ENCODE measurements at regions not wholly inside any gene's neighbourhood (a gene's known extent, or its start where the extent isn't known, plus 50 kb on each side); places are given as distances from the start of the nearest gene placed in this dataset.

GRCh38 chr20:60486937-60487336 is 528.7 kb downstream of the CDH26 start:
- no peak for DNase-seq

DNA sequence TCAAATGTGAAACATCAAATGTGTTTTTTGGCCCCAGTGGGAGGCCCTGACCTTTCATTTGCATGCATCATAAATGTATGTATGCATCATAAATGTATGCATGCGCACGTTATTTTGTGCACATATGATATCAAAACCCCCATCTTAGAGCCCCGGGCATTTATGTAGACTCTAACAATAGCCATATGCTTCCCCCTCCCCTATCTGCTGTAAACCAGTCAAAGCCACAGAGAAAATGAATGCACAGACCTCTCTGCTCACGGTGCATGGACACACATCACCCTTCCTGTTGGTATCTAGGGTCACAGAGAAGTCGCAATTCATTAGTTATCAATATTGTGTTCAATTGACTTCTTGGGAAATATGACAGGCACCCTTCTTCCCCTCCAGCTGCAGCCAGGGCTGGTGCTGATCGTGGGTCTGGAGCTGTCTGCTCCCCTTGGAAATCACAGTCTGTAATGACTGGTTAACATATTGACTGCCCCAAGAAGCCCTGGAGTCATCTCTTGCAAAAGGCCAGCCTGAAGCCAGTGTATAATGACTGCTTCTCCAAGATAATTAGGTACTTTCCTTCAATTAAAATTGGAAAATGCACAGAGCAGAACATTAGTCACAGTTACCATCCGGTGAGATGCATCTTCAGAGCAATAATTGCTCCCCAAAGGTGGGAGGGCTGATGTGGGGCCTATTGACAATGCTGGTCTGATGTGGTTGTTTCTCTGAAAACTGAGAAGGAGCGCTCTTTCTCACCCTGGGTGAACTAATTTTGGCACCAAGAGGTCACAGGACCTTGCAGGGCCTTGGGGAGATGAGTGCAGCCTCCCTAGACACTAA is 532.2 kb downstream of the CDH26 start:
- no peak for DNase-seq

DNA sequence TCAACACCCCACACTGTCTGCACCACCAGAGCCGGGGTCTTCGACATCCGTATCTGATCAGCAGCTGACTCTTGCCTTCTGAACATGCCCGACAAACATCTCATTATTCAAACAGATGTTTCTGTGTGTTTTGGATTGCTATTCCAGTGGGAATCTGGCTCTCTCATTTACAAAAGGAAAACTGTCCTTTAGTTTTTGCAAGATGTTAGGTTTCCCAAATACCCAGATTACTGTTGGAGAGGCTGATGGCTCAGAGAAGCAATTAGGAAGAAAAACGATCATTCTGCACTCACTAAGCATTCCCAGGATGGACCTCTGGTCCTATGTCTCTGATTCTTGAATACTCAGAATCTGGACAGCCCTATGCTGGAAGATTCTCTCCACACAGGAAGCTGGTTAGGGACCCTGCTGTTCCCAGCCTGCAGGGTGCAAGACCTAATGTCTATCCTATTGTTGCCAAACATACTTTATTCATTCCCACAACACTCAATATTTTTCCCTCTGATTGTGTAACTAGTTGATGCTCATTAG is 532.9 kb downstream of the CDH26 start:
- no peak for DNase-seq

DNA sequence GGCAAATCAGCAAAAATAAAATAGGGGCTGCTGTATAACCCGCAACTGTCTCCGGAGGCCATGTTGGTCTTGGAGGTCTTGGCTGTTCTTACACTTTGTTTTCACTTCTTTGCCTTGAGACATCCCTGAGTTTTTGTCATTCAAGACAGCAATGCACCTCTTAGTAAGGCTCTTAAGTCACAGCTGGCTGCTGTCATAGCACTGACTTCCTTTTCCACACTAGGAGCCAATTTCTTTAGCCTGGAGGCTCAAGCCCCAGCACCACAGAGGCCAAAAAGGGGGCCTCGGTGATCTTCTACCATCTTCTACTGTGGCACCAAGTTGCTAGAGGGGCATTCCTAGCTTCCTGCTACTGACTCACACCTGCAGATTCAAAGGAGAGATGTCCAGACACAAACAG is 536.3 kb downstream of the CDH26 start:
- no peak for DNase-seq

DNA sequence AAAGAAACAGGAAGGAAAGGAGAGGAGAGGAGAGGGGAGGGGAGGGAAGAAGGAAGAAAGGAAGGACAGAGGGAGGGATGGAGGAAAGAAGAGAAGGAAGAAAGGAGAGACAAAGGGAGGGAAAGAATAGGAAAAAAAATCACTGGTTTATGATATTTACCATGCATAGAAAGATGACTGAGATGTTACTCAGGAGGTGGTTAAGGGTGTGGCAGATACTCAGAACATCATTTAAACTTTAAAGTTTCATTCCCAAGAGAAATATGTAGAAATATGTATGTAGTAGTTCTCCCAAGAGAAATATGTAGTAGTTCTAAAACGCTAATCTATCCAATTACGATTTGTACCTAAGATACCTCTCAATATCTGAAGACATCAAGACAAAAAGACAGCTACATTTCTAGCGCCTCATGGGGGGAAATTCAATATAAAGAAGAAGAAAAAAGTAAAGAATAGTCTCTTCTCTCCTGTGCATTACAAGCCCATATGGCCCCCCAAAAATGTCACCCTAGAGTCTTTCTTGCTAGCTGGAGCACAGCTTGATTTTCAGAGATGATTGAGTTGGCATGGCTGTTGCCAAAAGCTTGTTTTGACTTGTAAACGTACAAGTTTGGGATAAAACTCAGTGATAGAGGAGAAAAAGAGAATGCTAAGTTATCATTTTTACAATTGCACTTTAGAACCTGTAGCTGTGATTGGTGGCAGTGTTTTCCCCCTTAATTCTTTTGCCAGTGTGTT is 539.2 kb downstream of the CDH26 start:
- no peak for DNase-seq

- no peak for DNase-seq
Measured at GRCh38 chr20:60500038-60500701, 541.9 kb downstream of the CDH26 start.

GRCh38 chr20:60501048-60501447 is 542.8 kb downstream of the CDH26 start:
- no peak for DNase-seq

- DNase-seq, result no peak
Measured at GRCh38 chr20:60502881-60503280, 544.7 kb downstream of the CDH26 start.

DNA sequence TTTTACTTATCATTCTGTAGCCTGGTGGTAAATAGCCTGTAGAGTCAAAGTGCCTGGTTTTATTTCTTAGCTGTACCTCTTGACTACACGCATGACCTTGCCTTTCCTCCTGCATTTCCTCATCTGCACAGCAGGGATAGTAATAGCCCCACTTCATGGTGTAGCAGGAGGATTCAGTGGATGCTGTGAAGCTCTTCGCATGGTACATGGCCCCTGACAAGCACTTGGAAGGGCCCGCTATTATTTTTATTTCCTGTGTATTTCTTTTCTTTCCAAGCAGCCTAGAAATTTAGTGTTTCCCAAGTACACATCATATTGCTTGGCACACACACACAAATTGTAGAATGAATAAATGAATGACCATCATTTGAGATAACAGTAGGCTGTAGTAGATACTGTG is 547.2 kb downstream of the CDH26 start:
- no peak for DNase-seq

- no peak for DNase-seq
Measured at GRCh38 chr20:60506061-60506460, 547.8 kb downstream of the CDH26 start.

DNA sequence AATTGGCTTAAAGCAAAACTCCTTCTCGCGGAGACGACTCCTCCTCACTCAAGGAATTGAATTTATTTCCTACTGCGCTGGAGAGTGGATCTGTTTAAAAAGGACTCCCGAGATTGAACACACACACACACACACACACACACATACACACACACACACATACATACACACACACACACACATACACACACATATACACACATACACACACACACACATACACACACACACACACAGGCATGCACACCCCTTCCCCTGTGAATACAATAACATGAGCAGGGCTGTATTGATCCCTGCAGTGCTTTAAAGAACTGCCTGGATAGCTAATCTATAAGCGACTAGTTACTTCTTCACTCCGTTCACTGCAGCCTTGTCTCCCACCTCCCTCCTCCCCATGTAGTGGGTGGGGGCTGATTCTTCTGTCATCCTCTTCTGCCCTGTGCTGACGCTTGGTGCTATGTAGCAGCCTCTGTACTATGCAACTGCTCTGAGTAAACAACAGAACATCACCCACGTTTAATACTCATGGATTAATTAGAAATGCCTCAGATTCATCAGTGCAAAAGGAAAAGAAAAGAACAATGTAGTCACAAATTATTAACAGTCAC is 549.0 kb downstream of the CDH26 start:
- DNase-seq, result no peak

GRCh38 chr20:60509407-60509806 is 551.2 kb downstream of the CDH26 start:
- DNase-seq, result no peak

- DNase-seq, result no peak
Measured at GRCh38 chr20:60510356-60510755, 552.1 kb downstream of the CDH26 start.

GRCh38 chr20:60512443-60512842 is 554.2 kb downstream of the CDH26 start:
- no peak for DNase-seq

GRCh38 chr20:60513141-60513540 is 554.9 kb downstream of the CDH26 start:
- DNase-seq, result no peak

DNA sequence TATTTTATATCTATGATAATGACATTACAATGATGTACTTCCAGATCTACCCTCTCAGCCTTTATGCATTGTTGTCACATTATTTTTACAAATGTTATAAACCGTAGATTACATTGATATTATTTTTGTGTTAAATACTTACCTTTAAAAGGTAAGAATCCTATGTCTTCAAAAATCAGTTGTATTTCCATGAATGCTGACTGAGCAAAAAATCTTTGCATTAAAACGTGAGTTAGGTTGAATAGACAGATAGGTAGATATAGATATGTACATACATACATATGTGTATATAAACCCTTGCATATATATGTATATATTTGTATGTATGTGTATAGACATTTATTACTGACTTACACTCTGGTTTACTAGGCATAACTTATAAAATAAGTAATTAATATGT is 558.2 kb downstream of the CDH26 start:
- no peak for DNase-seq

DNA sequence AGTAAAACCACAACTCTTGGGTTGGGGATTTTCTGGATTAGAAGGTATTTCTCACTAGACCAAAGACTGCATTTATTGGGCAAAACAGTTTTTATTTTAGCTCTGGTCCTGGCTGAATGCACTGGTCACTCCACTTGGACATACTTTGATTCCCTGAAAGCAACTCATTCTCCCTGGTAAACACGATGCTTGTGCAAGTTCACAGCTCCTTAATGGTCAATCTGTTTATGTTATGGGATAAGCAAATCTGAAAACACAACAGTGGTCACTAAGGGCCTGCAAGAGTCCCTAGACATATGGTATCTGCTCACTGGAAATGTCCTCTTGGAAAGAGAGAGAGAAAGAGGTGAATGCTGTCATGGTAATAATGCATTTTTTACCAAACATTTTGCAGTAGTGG is 559.8 kb downstream of the CDH26 start:
- DNase-seq, result no peak

DNA sequence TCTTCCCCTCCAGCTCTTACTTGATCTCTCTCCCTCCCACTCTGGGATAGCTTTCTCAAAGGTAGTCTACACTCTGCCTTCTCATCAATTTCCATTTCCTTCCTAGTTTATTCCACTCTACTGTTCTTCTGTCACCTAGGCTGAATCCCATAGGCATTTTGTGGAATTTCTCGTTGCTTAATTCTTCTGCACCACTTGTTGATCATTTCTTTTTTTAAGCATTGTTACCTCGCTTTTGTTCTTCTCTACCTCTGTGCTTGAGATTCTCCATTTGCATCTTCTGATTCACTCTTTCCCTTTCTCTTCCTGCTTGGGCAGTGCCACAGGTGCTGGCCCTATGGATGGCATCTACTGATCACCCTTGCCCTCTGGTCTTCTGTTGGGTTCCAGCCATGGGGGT is 567.2 kb downstream of the CDH26 start:
- DNase-seq, result no peak

GRCh38 chr20:60527656-60528055 is 569.4 kb downstream of the CDH26 start:
- no peak for DNase-seq

DNA sequence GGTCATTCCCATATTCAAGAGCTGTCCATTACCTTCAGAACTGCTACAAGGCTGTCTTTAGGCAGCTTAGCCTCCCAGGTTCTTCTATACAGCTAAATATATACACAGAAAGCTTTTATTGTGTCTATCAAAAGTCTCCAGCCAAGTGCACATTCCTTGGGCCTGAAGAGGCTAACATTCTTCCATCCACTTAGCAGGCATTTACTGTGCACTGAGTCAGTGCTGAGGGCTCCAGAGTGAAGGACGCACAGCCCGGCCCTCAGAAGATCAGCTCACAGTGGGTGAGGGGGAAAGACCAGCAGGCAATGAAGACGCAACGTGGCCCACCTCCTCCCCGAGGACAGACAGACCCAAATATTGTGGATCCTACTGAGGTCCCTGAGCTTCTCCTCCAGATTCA is 569.9 kb downstream of the CDH26 start:
- DNase-seq, result no peak

- DNase-seq, result no peak
Measured at GRCh38 chr20:60529149-60529548, 570.9 kb downstream of the CDH26 start.

DNA sequence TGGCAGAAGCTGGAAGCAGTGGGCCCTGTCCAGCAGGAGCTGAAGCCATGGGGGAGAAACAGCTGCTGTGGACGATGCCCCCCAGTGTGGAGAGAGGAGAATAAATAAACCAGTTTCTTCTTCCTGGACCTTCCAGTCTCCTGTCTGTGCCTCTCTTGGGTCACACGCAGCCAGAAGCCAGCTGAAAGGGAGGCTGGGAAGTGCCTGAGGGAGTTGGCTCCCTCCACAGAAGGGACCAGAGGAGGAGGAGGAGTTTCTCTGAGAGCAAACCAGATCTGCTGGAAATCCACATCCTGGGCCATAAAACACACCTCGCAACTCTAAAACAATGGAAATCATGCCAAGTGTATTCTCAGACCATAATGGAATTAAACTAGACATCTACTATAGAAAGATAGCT is 577.0 kb downstream of the CDH26 start:
- no peak for DNase-seq

- no peak for DNase-seq
Measured at GRCh38 chr20:60540591-60540990, 582.4 kb downstream of the CDH26 start.
